ENCODE measurements at regions not wholly inside any gene's neighbourhood (a gene's known extent, or its start where the extent isn't known, plus 50 kb on each side); places are given as distances from the start of the nearest gene placed in this dataset.

DNA sequence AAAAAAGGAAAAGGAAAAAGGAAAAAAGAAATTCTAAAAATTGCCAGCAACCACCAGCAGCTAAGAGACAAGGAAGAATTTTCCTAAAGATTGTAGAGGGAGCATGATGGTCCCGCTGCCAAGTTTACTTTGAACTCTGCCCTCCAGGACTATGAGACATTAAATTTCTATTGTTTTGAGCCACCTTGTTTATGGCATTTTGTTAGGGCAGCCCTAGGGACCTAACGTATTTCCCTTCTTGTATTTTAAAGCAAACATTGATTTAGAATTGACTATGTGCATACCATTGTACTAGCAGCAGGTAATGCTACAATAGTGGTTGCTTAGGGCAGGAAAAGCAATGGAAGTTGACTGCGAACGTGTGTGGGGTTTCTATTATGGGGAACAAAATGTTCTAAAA is 1414.2 kb downstream of the EFNB2 start:
- ATAC-seq (no peak), DNase-seq (no peak)
- intact Hi-C loops (cut with micrococcal nuclease), result no loop called here
- ChIA-PET CTCF (no interaction called here), POLR2A (no interaction called here)
- no peaks in the 10 kb centered on the region for H3K4me1 ChIP-seq (ENCODE audit: control insufficient read depth in 2 of 2, insufficient read depth in 2 of 2, low read length in 2 of 2)
- no peaks in the 10 kb centered on the region for H3K36me3 Mint-ChIP-seq
- H3K9me3 ChIP-seq (ENCODE audit: control insufficient read depth in 2 of 3, low read length in 3 of 3), result no peaks in the 10 kb centered on the region
- no peaks in the 10 kb centered on the region for H3K9me3 Mint-ChIP-seq
- H3K4me1 Mint-ChIP-seq, result no peaks in the 10 kb centered on the region
- H3K4me3 Mint-ChIP-seq, result no peak overlapping the region
- no peak overlapping the region for H3K27ac Mint-ChIP-seq
- peaks cover 0 to 12% (median 4%) of the 10 kb centered on the region in 5 donors for H3K27me3 Mint-ChIP-seq
- H3K36me3 ChIP-seq (ENCODE audit: control insufficient read depth in 2 of 3, insufficient read depth in 3 of 3, low read length in 3 of 3), result no peaks in the 10 kb centered on the region
- no peak overlapping the region for H3K4me3 ChIP-seq (ENCODE audit: low read length)
- no peak overlapping the region for H3K27ac ChIP-seq (ENCODE audit: low read depth, low read length)
- no peaks in the 10 kb centered on the region for H3K27me3 ChIP-seq (ENCODE audit: control insufficient read depth in 2 of 2, insufficient read depth in 2 of 2, low read length in 2 of 2)

DNA sequence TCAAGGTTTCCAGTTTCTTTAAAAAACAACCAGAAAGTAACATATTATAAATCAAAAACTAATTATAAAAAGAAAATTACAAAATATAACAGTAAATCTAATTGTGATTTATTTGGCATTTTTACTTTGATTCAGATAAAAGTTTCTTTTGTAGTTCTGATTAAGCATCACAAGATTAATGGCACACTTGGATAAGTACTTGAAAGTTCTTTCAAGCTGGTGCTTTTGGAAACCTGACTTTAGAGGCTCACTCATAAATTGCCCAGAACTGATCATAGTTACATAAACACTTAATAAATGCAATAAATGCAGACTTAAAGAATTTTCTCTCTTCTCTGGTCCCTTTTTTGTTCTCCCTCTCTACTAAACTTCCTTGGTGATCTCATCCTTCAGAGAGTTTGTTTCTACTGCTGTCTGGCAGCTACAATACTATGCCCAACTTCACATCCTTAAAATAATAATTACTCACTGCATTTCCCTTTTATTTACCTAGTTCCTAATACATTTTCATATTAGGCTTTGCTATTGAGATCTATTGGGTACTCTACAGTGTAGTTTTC is 1417.0 kb downstream of the EFNB2 start:
- no peaks in the 10 kb centered on the region for H3K4me1 ChIP-seq (ENCODE audit: control insufficient read depth in 2 of 2, insufficient read depth in 2 of 2, low read length in 2 of 2)
- Mint-ChIP-seq H3K27me3 (peaks cover 0 to 20% (median 10%) of the 10 kb centered on the region in 5 donors), H3K27ac (no peak overlapping the region), H3K9me3 (peaks cover 0 to 11% (median 6%) of the 10 kb centered on the region in 11 donors), H3K4me3 (no peak overlapping the region), H3K4me1 (no peaks in the 10 kb centered on the region), H3K36me3 (peaks cover 0 to 4% (median 0%) of the 10 kb centered on the region in 5 donors)
- H3K27ac ChIP-seq (ENCODE audit: low read depth, low read length), result no peak overlapping the region
- intact Hi-C loops (cut with micrococcal nuclease), result no loop called here
- CTCF ChIA-PET, result no interaction called here
- no peak for ATAC-seq
- DNase-seq, result no peak
- no peaks in the 10 kb centered on the region for H3K27me3 ChIP-seq (ENCODE audit: control insufficient read depth in 2 of 2, insufficient read depth in 2 of 2, low read length in 2 of 2)
- POLR2A ChIA-PET, result no interaction called here
- H3K36me3 ChIP-seq (ENCODE audit: control insufficient read depth in 2 of 3, insufficient read depth in 3 of 3, low read length in 3 of 3), result no peaks in the 10 kb centered on the region
- H3K9me3 ChIP-seq (ENCODE audit: control insufficient read depth in 2 of 3, low read length in 3 of 3), result no peaks in the 10 kb centered on the region
- H3K4me3 ChIP-seq (ENCODE audit: low read length), result no peak overlapping the region

DNA sequence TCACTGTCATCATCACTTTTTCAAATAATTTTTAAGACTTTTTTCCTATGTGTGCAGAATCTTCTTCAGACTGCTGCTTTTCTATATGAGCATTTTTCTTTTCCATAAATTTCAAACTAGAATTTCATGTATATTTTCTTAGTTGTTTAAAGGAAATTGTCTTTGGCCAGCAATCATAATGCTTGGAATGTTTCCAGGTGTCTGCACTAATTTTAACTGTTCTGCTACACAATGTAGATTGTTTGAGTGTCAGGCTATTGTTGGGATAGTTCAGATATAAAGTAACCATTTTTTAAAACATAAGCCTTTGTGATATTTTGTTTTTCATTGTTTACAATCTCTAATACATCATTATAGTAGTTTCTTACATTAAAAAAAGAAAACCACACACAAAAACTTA is 1418.5 kb downstream of the EFNB2 start:
- POLR2A ChIA-PET, result no interaction called here
- intact Hi-C loops (cut with micrococcal nuclease), result no loop called here
- Histone ChIP-seq H3K36me3 (ENCODE audit: control insufficient read depth in 2 of 3, insufficient read depth in 3 of 3, low read length in 3 of 3) (no peaks in the 10 kb centered on the region), H3K9me3 (ENCODE audit: control insufficient read depth in 2 of 3, low read length in 3 of 3) (no peaks in the 10 kb centered on the region), H3K4me3 (ENCODE audit: low read length) (no peak overlapping the region), H3K27ac (ENCODE audit: low read depth, low read length) (no peak overlapping the region), H3K27me3 (ENCODE audit: control insufficient read depth in 2 of 2, insufficient read depth in 2 of 2, low read length in 2 of 2) (no peaks in the 10 kb centered on the region), H3K4me1 (ENCODE audit: control insufficient read depth in 2 of 2, insufficient read depth in 2 of 2, low read length in 2 of 2) (no peaks in the 10 kb centered on the region)
- no peak for ATAC-seq
- no peaks in the 10 kb centered on the region for H3K4me1 Mint-ChIP-seq
- no peak overlapping the region for H3K4me3 Mint-ChIP-seq
- H3K27ac Mint-ChIP-seq, result no peak overlapping the region
- peaks cover 0 to 4% (median 0%) of the 10 kb centered on the region in 5 donors for H3K36me3 Mint-ChIP-seq
- CTCF ChIA-PET, result no interaction called here
- DNase-seq, result no peak
- H3K9me3 Mint-ChIP-seq, result peaks cover 0 to 16% (median 6%) of the 10 kb centered on the region in 11 donors
- peaks cover 0 to 24% (median 15%) of the 10 kb centered on the region in 5 donors for H3K27me3 Mint-ChIP-seq

DNA sequence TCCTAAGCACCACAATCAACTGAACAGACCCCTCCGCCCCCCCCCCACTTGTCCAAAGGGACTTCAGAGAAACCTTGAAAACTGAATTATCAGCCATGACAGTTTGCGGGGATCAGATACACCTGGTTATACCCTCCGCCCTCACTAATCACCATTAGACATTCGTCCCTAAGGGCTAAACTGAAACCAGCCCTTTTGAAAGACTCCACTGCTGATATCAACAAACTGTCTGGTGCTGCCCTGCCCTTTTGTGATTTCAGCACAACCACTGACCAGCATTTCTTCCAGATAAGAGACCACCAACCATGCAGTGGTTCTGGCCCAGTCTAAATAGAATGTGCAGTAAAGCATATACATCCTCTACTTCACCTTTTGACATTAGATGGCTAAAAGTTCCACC is 1422.9 kb downstream of the EFNB2 start:
- DNase-seq (no peak), ATAC-seq (no peak)
- Mint-ChIP-seq H3K4me3 (no peak overlapping the region), H3K9me3 (peaks cover 0 to 16% (median 6%) of the 10 kb centered on the region in 11 donors), H3K36me3 (peaks cover 0 to 4% (median 0%) of the 10 kb centered on the region in 5 donors), H3K27ac (no peak overlapping the region), H3K27me3 (peaks cover 0 to 17% (median 10%) of the 10 kb centered on the region in 5 donors), H3K4me1 (no peaks in the 10 kb centered on the region)
- no peaks in the 10 kb centered on the region for H3K4me1 ChIP-seq (ENCODE audit: control insufficient read depth in 2 of 2, insufficient read depth in 2 of 2, low read length in 2 of 2)
- H3K27me3 ChIP-seq (ENCODE audit: control insufficient read depth in 2 of 2, insufficient read depth in 2 of 2, low read length in 2 of 2), result no peaks in the 10 kb centered on the region
- ChIA-PET CTCF (interaction anchor here (0.5 kb wide), 1 partner anchor 21 kb away, joined by 3 read pairs; no protein-coding TSS in a partner anchor), POLR2A (no interaction called here)
- no peaks in the 10 kb centered on the region for H3K36me3 ChIP-seq (ENCODE audit: control insufficient read depth in 2 of 3, insufficient read depth in 3 of 3, low read length in 3 of 3)
- intact Hi-C loops (cut with micrococcal nuclease), result no loop called here
- no peak overlapping the region for H3K4me3 ChIP-seq (ENCODE audit: low read length)
- no peaks in the 10 kb centered on the region for H3K9me3 ChIP-seq (ENCODE audit: control insufficient read depth in 2 of 3, low read length in 3 of 3)
- H3K27ac ChIP-seq (ENCODE audit: low read depth, low read length), result no peak overlapping the region

DNA sequence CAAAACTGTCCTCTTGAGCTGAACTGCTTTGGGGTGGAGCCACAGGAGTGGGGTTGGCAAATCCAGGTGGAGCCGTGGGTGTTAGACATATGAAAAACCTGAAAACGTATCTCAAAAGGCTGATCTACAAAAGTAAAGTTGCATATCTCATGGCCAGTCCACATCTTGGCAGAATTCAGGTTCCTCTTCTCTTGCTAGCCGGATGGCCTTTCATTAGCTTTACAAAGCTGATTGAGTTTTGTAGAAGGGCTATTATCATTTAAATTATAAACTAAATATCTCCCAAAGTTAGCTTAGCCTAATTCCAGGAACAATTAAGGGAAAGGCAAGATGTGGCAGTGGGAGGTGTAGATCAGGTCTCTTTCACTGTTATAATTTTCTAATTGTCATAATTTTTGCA is 1427.7 kb downstream of the EFNB2 start:
- Mint-ChIP-seq H3K4me3 (no peak overlapping the region), H3K27me3 (peaks cover 0 to 9% (median 0%) of the 10 kb centered on the region in 5 donors), H3K27ac (no peak overlapping the region), H3K9me3 (peaks cover 0 to 3% (median 0%) of the 10 kb centered on the region in 11 donors), H3K4me1 (no peaks in the 10 kb centered on the region), H3K36me3 (no peaks in the 10 kb centered on the region)
- no peaks in the 10 kb centered on the region for H3K27me3 ChIP-seq (ENCODE audit: control insufficient read depth in 2 of 2, insufficient read depth in 2 of 2, low read length in 2 of 2)
- H3K9me3 ChIP-seq (ENCODE audit: control insufficient read depth in 2 of 3, low read length in 3 of 3), result no peaks in the 10 kb centered on the region
- ChIA-PET POLR2A (no interaction called here), CTCF (no interaction called here)
- H3K36me3 ChIP-seq (ENCODE audit: control insufficient read depth in 2 of 3, insufficient read depth in 3 of 3, low read length in 3 of 3), result no peaks in the 10 kb centered on the region
- H3K4me3 ChIP-seq (ENCODE audit: low read length), result no peak overlapping the region
- intact Hi-C loops (cut with micrococcal nuclease), result no loop called here
- no peak for DNase-seq
- no peak for ATAC-seq
- no peak overlapping the region for H3K27ac ChIP-seq (ENCODE audit: low read depth, low read length)
- no peaks in the 10 kb centered on the region for H3K4me1 ChIP-seq (ENCODE audit: control insufficient read depth in 2 of 2, insufficient read depth in 2 of 2, low read length in 2 of 2)

DNA sequence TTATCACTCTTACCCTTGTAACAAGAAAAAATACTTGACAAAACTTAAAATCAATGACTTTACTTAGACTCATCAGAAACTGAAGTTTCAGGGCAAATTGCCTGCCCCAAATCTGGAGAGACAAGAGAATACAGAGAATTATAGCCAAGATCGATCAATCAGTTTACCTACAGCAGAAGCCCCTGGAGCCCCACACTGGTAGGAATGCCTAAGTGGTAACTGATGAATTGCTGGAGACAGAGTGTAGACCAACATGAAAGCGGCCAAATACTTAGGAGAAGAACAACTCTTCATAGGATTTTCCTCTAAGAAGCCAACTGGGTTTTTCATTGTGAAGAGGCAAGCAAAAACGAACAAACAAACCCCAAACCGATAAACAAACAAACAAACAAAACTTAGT is 1430.0 kb downstream of the EFNB2 start:
- H3K9me3 ChIP-seq (ENCODE audit: control insufficient read depth in 2 of 3, low read length in 3 of 3), result no peaks in the 10 kb centered on the region
- Mint-ChIP-seq H3K27ac (no peak overlapping the region), H3K36me3 (no peaks in the 10 kb centered on the region), H3K9me3 (peaks cover 0 to 3% (median 0%) of the 10 kb centered on the region in 11 donors), H3K27me3 (peaks cover 0 to 4% (median 0%) of the 10 kb centered on the region in 5 donors), H3K4me1 (no peaks in the 10 kb centered on the region), H3K4me3 (no peak overlapping the region)
- ATAC-seq (no peak), DNase-seq (no peak)
- no peaks in the 10 kb centered on the region for H3K36me3 ChIP-seq (ENCODE audit: control insufficient read depth in 2 of 3, insufficient read depth in 3 of 3, low read length in 3 of 3)
- H3K27me3 ChIP-seq (ENCODE audit: control insufficient read depth in 2 of 2, insufficient read depth in 2 of 2, low read length in 2 of 2), result no peaks in the 10 kb centered on the region
- H3K4me1 ChIP-seq (ENCODE audit: control insufficient read depth in 2 of 2, insufficient read depth in 2 of 2, low read length in 2 of 2), result no peaks in the 10 kb centered on the region
- POLR2A ChIA-PET, result no interaction called here
- intact Hi-C loops (cut with micrococcal nuclease), result no loop called here
- CTCF ChIA-PET, result no interaction called here
- H3K27ac ChIP-seq (ENCODE audit: low read depth, low read length), result no peak overlapping the region
- H3K4me3 ChIP-seq (ENCODE audit: low read length), result no peak overlapping the region

DNA sequence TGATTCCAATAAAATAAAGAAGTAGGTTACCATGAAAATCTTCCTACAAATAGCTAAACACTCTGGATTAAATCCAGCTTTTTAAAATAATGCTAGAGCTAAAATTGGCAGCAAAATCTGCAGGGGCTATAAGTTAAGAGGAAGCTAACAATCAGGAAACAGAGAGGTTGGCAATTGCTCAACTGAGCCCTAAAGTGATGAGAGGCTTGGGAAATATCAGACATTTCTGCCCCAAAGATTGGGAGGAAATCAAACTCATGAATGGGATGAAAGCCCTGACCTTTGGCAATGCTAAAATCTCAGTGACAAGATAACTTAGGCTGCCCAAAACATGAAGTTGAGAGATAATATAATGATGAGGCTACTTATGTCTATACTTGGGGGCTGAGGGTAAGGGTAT is 1437.9 kb downstream of the EFNB2 start:
- Mint-ChIP-seq H3K36me3 (no peaks in the 10 kb centered on the region), H3K4me1 (peaks cover 0 to 2% (median 0%) of the 10 kb centered on the region in 7 donors), H3K9me3 (no peaks in the 10 kb centered on the region), H3K4me3 (no peak overlapping the region), H3K27ac (no peak overlapping the region), H3K27me3 (peaks cover 0 to 26% (median 13%) of the 10 kb centered on the region in 5 donors)
- ChIA-PET POLR2A (no interaction called here), CTCF (no interaction called here)
- Histone ChIP-seq H3K36me3 (ENCODE audit: control insufficient read depth in 2 of 3, insufficient read depth in 3 of 3, low read length in 3 of 3) (no peaks in the 10 kb centered on the region), H3K27ac (ENCODE audit: low read depth, low read length) (no peak overlapping the region), H3K9me3 (ENCODE audit: control insufficient read depth in 2 of 3, low read length in 3 of 3) (no peaks in the 10 kb centered on the region), H3K4me3 (ENCODE audit: low read length) (no peak overlapping the region), H3K27me3 (ENCODE audit: control insufficient read depth in 2 of 2, insufficient read depth in 2 of 2, low read length in 2 of 2) (no peaks in the 10 kb centered on the region), H3K4me1 (ENCODE audit: control insufficient read depth in 2 of 2, insufficient read depth in 2 of 2, low read length in 2 of 2) (no peaks in the 10 kb centered on the region)
- DNase-seq (no peak), ATAC-seq (no peak)
- intact Hi-C loops (cut with micrococcal nuclease), result loop anchor here in 1 of 2 donors (10.0 kb wide), 1 partner anchor 247 kb away; no protein-coding TSS in a partner anchor
